K562 (cell line): ENCODE measurements at regions not wholly inside any gene's neighbourhood (a gene's known extent, or its start where the extent isn't known, plus 50 kb on each side); places are given as distances from the start of the nearest gene placed in this dataset.

Experiments
- CXXC5 ChIP-seq: fragments of 250-450 bp; sonication (Bioruptor Pico); IDR thresholded peaks from 2 replicates; pipeline ENCODE4 v1.8.0; 2022; ENCODE audit warnings: inconsistent platforms, mild to moderate bottlenecking, moderate library complexity
- ESRRA ChIP-seq: fragments of 450-650 bp; IDR thresholded peaks from 2 replicates; pipeline ENCODE4 v1.6.1; 2014; ENCODE audit warnings: low read depth, mild to moderate bottlenecking, moderate library complexity, borderline replicate concordance
- FOXA1 ChIP-seq: fragments of 450-650 bp; IDR thresholded peaks from 2 replicates; pipeline ENCODE4 v1.6.1; 2016; ENCODE audit warnings: mild to moderate bottlenecking, borderline replicate concordance
- FOXM1 ChIP-seq, 2 experiments: fragments of 450-650 bp in 1 of 2; sonication (generic) in 1 of 2; formaldehyde crosslinking in 1 of 2; IDR thresholded peaks; 2 replicates each; pipeline versions ENCODE4 v1.6.1 to v1.9.0; 2017 to 2022; ENCODE audit warnings: low read depth in 2 of 2, mild to moderate bottlenecking in 2 of 2, missing genetic modification reagents in 1 of 2, moderate library complexity in 1 of 2
- GTF2A2 ChIP-seq: IDR thresholded peaks from 2 replicates; pipeline ENCODE4 v1.6.1; 2016; ENCODE audit warnings: mild to moderate bottlenecking, missing genetic modification characterization, missing compliant biosample characterization
- HEY1 ChIP-seq: fragments of 250-450 bp; sonication (Bioruptor Pico); IDR thresholded peaks from 2 replicates; pipeline ENCODE4 v1.5.0; 2020; ENCODE audit warnings: mild to moderate bottlenecking, moderate library complexity, borderline replicate concordance
- IRF2 ChIP-seq: sonication (generic); formaldehyde crosslinking; IDR thresholded peaks from 2 replicates; pipeline ENCODE4 v1.8.1; 2022; ENCODE audit warnings: mild to moderate bottlenecking, missing genetic modification reagents
- MCM5 ChIP-seq: fragments of 450-650 bp; IDR thresholded peaks from 2 replicates; pipeline ENCODE4 v1.6.1; 2016; ENCODE audit warnings: low read depth
- MTA1 ChIP-seq: fragments of 450-650 bp; IDR thresholded peaks from 2 replicates; pipeline ENCODE4 v1.6.1; 2017; ENCODE audit warnings: borderline replicate concordance
- PHTF2 ChIP-seq: fragments of 250-450 bp; sonication (Bioruptor Pico); IDR thresholded peaks from 2 replicates; pipeline ENCODE4 v1.5.0; 2021; ENCODE audit warnings: mild to moderate bottlenecking
- RFX5 ChIP-seq: IDR thresholded peaks from 2 replicates; pipeline ENCODE4 v1.6.1; 2011; ENCODE audit warnings: low read depth, mild to moderate bottlenecking, improper control_type of control experiment, low read length
- SMAD4 ChIP-seq: fragments of 250-450 bp; sonication (Bioruptor Pico); conservative IDR thresholded peaks from 2 replicates; pipeline ENCODE4 v1.8.0; 2021; ENCODE audit warnings: inconsistent platforms, mild to moderate bottlenecking, moderate library complexity
- STAT5B ChIP-seq: fragments of 250-450 bp; sonication (Bioruptor Pico); IDR thresholded peaks from 2 replicates; pipeline ENCODE4 v1.8.0; 2021; ENCODE audit warnings: mild to moderate bottlenecking, inconsistent platforms
- ZNF584 ChIP-seq: fragments of 200-800 bp; sonication (Bioruptor generic); IDR thresholded peaks from 2 replicates; pipeline ENCODE4 v1.6.1; 2016; ENCODE audit warnings: low read depth, mild to moderate bottlenecking, missing genetic modification characterization, missing compliant biosample characterization
- TF ChIP-seq, protein P1 (sequence below): fragments of 450-650 bp; IDR thresholded peaks from 2 replicates; pipeline ENCODE4 v1.6.1; 2018; ENCODE audit warnings: mild to moderate bottlenecking, low read depth; ENCODE audit not compliant: partially characterized antibody
- TF ChIP-seq, protein P2 (sequence below), 3 experiments: IDR thresholded peaks in 2 of 3; conservative IDR thresholded peaks in 1 of 3; 2 replicates each; pipeline ENCODE4 v1.5.1; 2011 to 2012; ENCODE audit warnings: low read length in 3 of 3, mild to moderate bottlenecking in 3 of 3, control low read depth in 2 of 3, improper control_type of control experiment in 1 of 3, inconsistent platforms in 1 of 3, low read depth in 1 of 3, mixed read lengths in 1 of 3, moderate library complexity in 1 of 3; ENCODE audit not compliant: insufficient read depth in 2 of 3
- TF ChIP-seq, protein P3 (sequence below), 2 experiments: fragments of 150-350 bp in 1 of 2; IDR thresholded peaks; 2 replicates each; pipeline ENCODE4 v1.6.1; 2012 to 2016; ENCODE audit warnings: low read depth in 2 of 2, low read length in 2 of 2, mild to moderate bottlenecking in 1 of 2, moderate library complexity in 1 of 2

DNA sequence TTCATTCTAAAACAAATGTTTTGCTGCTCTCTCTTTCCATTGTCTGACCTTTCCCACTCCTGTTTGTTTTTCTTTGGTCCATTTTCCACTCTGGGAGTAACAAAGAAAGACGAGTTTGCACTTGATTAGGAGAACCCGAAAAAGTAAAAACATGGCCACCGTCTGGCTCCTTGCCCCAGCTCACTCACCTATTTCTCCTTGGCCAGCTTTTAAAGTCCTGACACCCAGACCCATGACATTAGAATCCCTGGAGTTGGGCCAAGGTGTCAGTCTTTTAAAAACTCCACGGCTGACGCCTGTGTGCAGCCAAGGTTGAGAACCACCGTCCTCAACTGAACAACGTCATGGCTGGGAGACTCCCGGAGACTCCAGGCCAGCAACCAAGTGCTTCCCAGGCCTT, 63.6 kb upstream of the FLT1 start (continued):
- TF ChIP-seq ZNF584 (CRISPR knock-in tag) (peak; percentile 87; the same call in 1 of the 2 replicates), MTA1 (no peak), FOXA1 (no peak), MCM5 (no peak), SMAD4 (CRISPR knock-in tag) (peak; percentile 79), HEY1 (no peak), GTF2A2 (tag) (peak; percentile 69; the same call in 1 of the 2 replicates), ESRRA (no peak), CXXC5 (peak; percentile 49), PHTF2 (no peak), FOXM1 (IDR thresholded peaks at IDR 0.05; ENCODE audit: low read depth) (no peak), FOXM1 (CRISPR knock-in tag; IDR thresholded peaks at IDR 0.05; ENCODE audit: low read depth) (no peak), STAT5B (CRISPR knock-in tag) (no peak), RFX5 (no peak), IRF2 (CRISPR knock-in tag) (no peak)
- TF ChIP-seq, protein P1, sequence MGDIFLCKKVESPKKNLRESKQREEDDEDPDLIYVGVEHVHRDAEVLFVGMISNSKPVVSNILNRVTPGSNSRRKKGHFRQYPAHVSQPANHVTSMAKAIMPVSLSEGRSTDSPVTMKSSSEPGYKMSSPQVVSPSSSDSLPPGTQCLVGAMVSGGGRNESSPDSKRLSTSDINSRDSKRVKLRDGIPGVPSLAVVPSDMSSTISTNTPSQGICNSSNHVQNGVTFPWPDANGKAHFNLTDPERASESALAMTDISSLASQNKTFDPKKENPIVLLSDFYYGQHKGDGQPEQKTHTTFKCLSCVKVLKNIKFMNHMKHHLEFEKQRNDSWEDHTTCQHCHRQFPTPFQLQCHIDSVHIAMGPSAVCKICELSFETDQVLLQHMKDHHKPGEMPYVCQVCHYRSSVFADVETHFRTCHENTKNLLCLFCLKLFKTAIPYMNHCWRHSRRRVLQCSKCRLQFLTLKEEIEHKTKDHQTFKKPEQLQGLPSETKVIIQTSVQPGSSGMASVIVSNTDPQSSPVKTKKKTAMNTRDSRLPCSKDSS: no peak
- TF ChIP-seq, protein P2, sequence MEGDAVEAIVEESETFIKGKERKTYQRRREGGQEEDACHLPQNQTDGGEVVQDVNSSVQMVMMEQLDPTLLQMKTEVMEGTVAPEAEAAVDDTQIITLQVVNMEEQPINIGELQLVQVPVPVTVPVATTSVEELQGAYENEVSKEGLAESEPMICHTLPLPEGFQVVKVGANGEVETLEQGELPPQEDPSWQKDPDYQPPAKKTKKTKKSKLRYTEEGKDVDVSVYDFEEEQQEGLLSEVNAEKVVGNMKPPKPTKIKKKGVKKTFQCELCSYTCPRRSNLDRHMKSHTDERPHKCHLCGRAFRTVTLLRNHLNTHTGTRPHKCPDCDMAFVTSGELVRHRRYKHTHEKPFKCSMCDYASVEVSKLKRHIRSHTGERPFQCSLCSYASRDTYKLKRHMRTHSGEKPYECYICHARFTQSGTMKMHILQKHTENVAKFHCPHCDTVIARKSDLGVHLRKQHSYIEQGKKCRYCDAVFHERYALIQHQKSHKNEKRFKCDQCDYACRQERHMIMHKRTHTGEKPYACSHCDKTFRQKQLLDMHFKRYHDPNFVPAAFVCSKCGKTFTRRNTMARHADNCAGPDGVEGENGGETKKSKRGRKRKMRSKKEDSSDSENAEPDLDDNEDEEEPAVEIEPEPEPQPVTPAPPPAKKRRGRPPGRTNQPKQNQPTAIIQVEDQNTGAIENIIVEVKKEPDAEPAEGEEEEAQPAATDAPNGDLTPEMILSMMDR (IDR thresholded peaks at IDR 0.05 in 2 of 3, conservative IDR thresholded peaks at IDR 0.05 in 1 of 3; ENCODE audit: insufficient read depth in 2 of 3, low read depth in 1 of 3, low read length in 3 of 3): no peak
- TF ChIP-seq, protein P3, sequence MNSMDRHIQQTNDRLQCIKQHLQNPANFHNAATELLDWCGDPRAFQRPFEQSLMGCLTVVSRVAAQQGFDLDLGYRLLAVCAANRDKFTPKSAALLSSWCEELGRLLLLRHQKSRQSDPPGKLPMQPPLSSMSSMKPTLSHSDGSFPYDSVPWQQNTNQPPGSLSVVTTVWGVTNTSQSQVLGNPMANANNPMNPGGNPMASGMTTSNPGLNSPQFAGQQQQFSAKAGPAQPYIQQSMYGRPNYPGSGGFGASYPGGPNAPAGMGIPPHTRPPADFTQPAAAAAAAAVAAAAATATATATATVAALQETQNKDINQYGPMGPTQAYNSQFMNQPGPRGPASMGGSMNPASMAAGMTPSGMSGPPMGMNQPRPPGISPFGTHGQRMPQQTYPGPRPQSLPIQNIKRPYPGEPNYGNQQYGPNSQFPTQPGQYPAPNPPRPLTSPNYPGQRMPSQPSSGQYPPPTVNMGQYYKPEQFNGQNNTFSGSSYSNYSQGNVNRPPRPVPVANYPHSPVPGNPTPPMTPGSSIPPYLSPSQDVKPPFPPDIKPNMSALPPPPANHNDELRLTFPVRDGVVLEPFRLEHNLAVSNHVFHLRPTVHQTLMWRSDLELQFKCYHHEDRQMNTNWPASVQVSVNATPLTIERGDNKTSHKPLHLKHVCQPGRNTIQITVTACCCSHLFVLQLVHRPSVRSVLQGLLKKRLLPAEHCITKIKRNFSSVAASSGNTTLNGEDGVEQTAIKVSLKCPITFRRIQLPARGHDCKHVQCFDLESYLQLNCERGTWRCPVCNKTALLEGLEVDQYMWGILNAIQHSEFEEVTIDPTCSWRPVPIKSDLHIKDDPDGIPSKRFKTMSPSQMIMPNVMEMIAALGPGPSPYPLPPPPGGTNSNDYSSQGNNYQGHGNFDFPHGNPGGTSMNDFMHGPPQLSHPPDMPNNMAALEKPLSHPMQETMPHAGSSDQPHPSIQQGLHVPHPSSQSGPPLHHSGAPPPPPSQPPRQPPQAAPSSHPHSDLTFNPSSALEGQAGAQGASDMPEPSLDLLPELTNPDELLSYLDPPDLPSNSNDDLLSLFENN (IDR thresholded peaks at IDR 0.05; ENCODE audit: low read depth in 2 of 2, low read length in 2 of 2): no peak
